ENCODE measurements at regions not wholly inside any gene's neighbourhood (a gene's known extent, or its start where the extent isn't known, plus 50 kb on each side); places are given as distances from the start of the nearest gene placed in this dataset.

- 95 to 100% methylated on average over 1 of the region's 1 CpG for WGBS, 2 donors
- DNase-seq = no peak
- H3K4me1 ChIP-seq (ENCODE audit: control insufficient read depth in 5 of 5, insufficient read depth in 5 of 5, low read length in 5 of 5) = peaks cover 0 to 32% (median 4%) of the 10 kb centered on the region in 5 donors
- H3K27me3 ChIP-seq (ENCODE audit: control insufficient read depth in 3 of 3, insufficient read depth in 3 of 3, low read length in 2 of 3) = no peaks in the 10 kb centered on the region
- no peaks in the 10 kb centered on the region for H3K9me3 ChIP-seq (ENCODE audit: control insufficient read depth in 4 of 4, insufficient read depth in 3 of 4, low read length in 3 of 4)
- H3K9ac ChIP-seq (ENCODE audit: insufficient read depth in 1 of 2, low read length in 2 of 2) = no peak overlapping the region
- ATAC-seq (ENCODE audit: insufficient read depth, low FRiP score) = no peak
- no peaks in the 10 kb centered on the region for H3K36me3 ChIP-seq (ENCODE audit: control insufficient read depth in 4 of 4, insufficient read depth in 4 of 4, low read length in 4 of 4)
- TF ChIP-seq CTCF (IDR thresholded peaks at IDR 0.05; ENCODE audit: control extremely low read depth, extremely low read depth) = no peak
- no peak overlapping the region for H3K27ac ChIP-seq (ENCODE audit: low read depth in 1 of 2, low read length in 1 of 2)
- H3K4me3 ChIP-seq = no peak overlapping the region
Observed at GRCh38 chr6:21911208-21911607, 317.7 kb downstream of the SOX4 start.

GRCh38 chr6:21912151-21912832 is 318.7 kb downstream of the SOX4 start:
- peak in 2 of 3 donors; percentile 80 to 89 for DNase-seq
- Histone ChIP-seq H3K36me3 (ENCODE audit: control insufficient read depth in 4 of 4, insufficient read depth in 4 of 4, low read length in 4 of 4) (no peaks in the 10 kb centered on the region), H3K27ac (ENCODE audit: low read depth in 1 of 2, low read length in 1 of 2) (no peak overlapping the region), H3K9me3 (ENCODE audit: control insufficient read depth in 4 of 4, insufficient read depth in 3 of 4, low read length in 3 of 4) (no peaks in the 10 kb centered on the region), H3K27me3 (ENCODE audit: control insufficient read depth in 3 of 3, insufficient read depth in 3 of 3, low read length in 2 of 3) (no peaks in the 10 kb centered on the region), H3K4me3 (no peak overlapping the region), H3K4me1 (ENCODE audit: control insufficient read depth in 5 of 5, insufficient read depth in 5 of 5, low read length in 5 of 5) (peaks cover 0 to 33% (median 4%) of the 10 kb centered on the region in 5 donors), H3K9ac (ENCODE audit: insufficient read depth in 1 of 2, low read length in 2 of 2) (no peak overlapping the region)
- 67 to 83% methylated on average over 5 of the region's 5 CpGs for WGBS, 2 donors
- no peak for TF ChIP-seq CTCF (IDR thresholded peaks at IDR 0.05; ENCODE audit: control extremely low read depth, extremely low read depth)
- no peak for ATAC-seq (ENCODE audit: insufficient read depth, low FRiP score)

GRCh38 chr6:21914121-21914973 is 320.8 kb downstream of the SOX4 start:
- DNase-seq = peak; percentile 73 to 88 (median 78)
- Histone ChIP-seq H3K9me3 (ENCODE audit: control insufficient read depth in 4 of 4, insufficient read depth in 3 of 4, low read length in 3 of 4) (no peaks in the 10 kb centered on the region), H3K9ac (ENCODE audit: insufficient read depth in 1 of 2, low read length in 2 of 2) (peak overlapping the region in 1 of 2 donors; percentile 20), H3K4me3 (no peak overlapping the region), H3K27me3 (ENCODE audit: control insufficient read depth in 3 of 3, insufficient read depth in 3 of 3, low read length in 2 of 3) (no peaks in the 10 kb centered on the region), H3K4me1 (ENCODE audit: control insufficient read depth in 5 of 5, insufficient read depth in 5 of 5, low read length in 5 of 5) (peaks cover 0 to 23% (median 7%) of the 10 kb centered on the region in 5 donors), H3K27ac (ENCODE audit: low read depth in 1 of 2, low read length in 1 of 2) (no peak overlapping the region), H3K36me3 (ENCODE audit: control insufficient read depth in 4 of 4, insufficient read depth in 4 of 4, low read length in 4 of 4) (no peaks in the 10 kb centered on the region)
- 27 to 29% methylated on average over 8 of the region's 8 CpGs for WGBS, 2 donors
- no peak for TF ChIP-seq CTCF (IDR thresholded peaks at IDR 0.05; ENCODE audit: control extremely low read depth, extremely low read depth)
- no peak for ATAC-seq (ENCODE audit: insufficient read depth, low FRiP score)

All from lung (tissue), 11 donors.